OCI-LY7 (cell line): ENCODE measurements at regions not wholly inside any gene's neighbourhood (a gene's known extent, or its start where the extent isn't known, plus 50 kb on each side); places are given as distances from the start of the nearest gene placed in this dataset.

Experiments
- BruUV-seq: library from RNA; stranded (reverse); fragments of 400-500 nt; replicated peaks from 2 replicates; lab custom pipeline; 2021; lab: Mats Ljungman, UMichigan
- CTCF ChIA-PET: fragments of 300-600 bp; sonication (Branson Sonifier 250); formaldehyde crosslinking; loops from one replicate; lab custom pipeline; 2022; ENCODE audit warnings: antibody characterized with exemption; ENCODE audit not compliant: unreplicated experiment; lab: Charles Lee
- POLR2A ChIA-PET: fragments of 300-600 bp; sonication (Branson Sonifier 250); formaldehyde crosslinking; loops from one replicate; lab custom pipeline; 2022; ENCODE audit warnings: antibody characterized with exemption; lab: Charles Lee
- DNase-seq: peaks from one replicate; pipeline ENCODE4 v3.0.0-alpha.2; 2015; ENCODE audit warnings: low spot score
- H2AFZ ChIP-seq: fragments of 200-600 bp; sonication (generic), shearing (Covaris generic); 2 replicates; pipeline ENCODE4 v1.6.1; 2014; ENCODE audit warnings: mild to moderate bottlenecking, antibody characterized with exemption, low read length, moderate library complexity
- H3K27ac ChIP-seq: fragments of 200-600 bp; sonication (generic); 2 replicates; pipeline ENCODE4 v1.5.1; 2014; ENCODE audit warnings: mixed run types, low read depth, mild to moderate bottlenecking, moderate library complexity, low read length, inconsistent platforms; ENCODE audit not compliant: poor library complexity, severe bottlenecking
- H3K36me3 ChIP-seq: fragments of 200-600 bp; sonication (generic); 2 replicates; pipeline ENCODE4 v1.6.1; 2014; ENCODE audit warnings: mild to moderate bottlenecking, antibody characterized with exemption, low read length, moderate library complexity, mixed read lengths; ENCODE audit not compliant: insufficient read depth
- H3K4me1 ChIP-seq: fragments of 200-600 bp; sonication (generic); 2 replicates; pipeline ENCODE4 v1.5.1; 2014; ENCODE audit warnings: mild to moderate bottlenecking, low read length; ENCODE audit not compliant: insufficient read depth, poor library complexity, severe bottlenecking
- H3K4me2 ChIP-seq: fragments of 200-600 bp; sonication (generic); 2 replicates; pipeline ENCODE4 v1.6.1; 2014; ENCODE audit warnings: mild to moderate bottlenecking, low read length
- H3K4me3 ChIP-seq: fragments of 200-600 bp; sonication (generic); 2 replicates; pipeline ENCODE4 v1.5.1; 2014; ENCODE audit warnings: mild to moderate bottlenecking, low read depth, low read length; ENCODE audit not compliant: poor library complexity, severe bottlenecking
- H3K79me2 ChIP-seq: fragments of 200-600 bp; sonication (generic); 2 replicates; pipeline ENCODE4 v1.6.1; 2016; ENCODE audit warnings: low read depth, mild to moderate bottlenecking, low read length, moderate library complexity, mixed read lengths; ENCODE audit not compliant: insufficient read depth
- H3K9me2 ChIP-seq: fragments of 200-600 bp; sonication (generic); 2 replicates; pipeline ENCODE4 v1.6.1; 2016; ENCODE audit warnings: mild to moderate bottlenecking, low read length, mixed read lengths; ENCODE audit not compliant: insufficient read depth
- H3K9me3 ChIP-seq: fragments of 200-600 bp; sonication (generic); 2 replicates; pipeline ENCODE4 v1.6.1; 2014; ENCODE audit warnings: mild to moderate bottlenecking, mixed run types, low read length, mixed read lengths
- H4K20me1 ChIP-seq: fragments of 200-600 bp; sonication (generic); 2 replicates; pipeline ENCODE4 v1.6.1; 2014; ENCODE audit warnings: mild to moderate bottlenecking, antibody characterized with exemption, low read length, moderate library complexity, mixed read lengths; ENCODE audit not compliant: insufficient read depth
- EZH2phosphoT487 ChIP-seq: fragments of 200-600 bp; sonication (generic); IDR thresholded peaks from 2 replicates; pipeline ENCODE4 v1.6.1; 2018; ENCODE audit warnings: low read depth, borderline replicate concordance, mild to moderate bottlenecking, mixed run types, antibody characterized with exemption, low read length, moderate library complexity, mixed read lengths
- intact Hi-C: fragments of 100-400 bp; cut with micrococcal nuclease; formaldehyde crosslinking; loops from one replicate; pipeline ENCODE4 v1.10.0; 2022; ENCODE audit not compliant: unreplicated experiment
- TF ChIP-seq, protein P1 (sequence below): fragments of 200-600 bp; sonication (generic); conservative IDR thresholded peaks from 2 replicates; pipeline ENCODE4 v1.5.1; 2014; ENCODE audit warnings: mild to moderate bottlenecking, antibody characterized with exemption, low read length, moderate library complexity, mixed read lengths

DNA sequence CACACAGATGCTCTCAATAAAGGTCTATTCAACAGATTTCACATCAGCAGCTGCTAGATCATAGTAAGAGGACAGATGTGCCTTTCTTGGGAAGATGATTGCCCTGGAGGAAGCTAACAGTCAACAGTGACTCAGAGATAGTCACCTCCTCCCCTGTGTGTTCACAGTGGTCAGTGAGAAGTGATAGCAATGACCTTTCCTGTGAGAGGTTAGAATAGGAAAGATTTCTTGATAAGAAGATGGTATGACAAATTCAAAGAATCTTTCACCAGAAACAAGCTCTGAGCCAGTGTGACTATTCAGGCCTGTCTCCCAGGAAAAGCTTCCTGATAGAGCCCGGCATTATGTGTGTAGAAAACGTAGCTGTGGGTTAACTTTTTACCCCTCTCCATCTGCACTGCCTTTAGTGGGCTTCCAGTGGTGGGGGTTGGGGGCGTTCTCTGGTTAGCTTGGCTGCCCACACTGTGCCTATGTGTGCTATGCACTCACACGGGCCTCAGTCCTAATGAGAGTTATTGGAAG is 66.4 kb upstream of the ARHGAP5 start:
- BruUV-seq, result no TSS peak
- POLR2A ChIA-PET, result no interaction called here
- intact Hi-C loops, result no loop called here

DNA sequence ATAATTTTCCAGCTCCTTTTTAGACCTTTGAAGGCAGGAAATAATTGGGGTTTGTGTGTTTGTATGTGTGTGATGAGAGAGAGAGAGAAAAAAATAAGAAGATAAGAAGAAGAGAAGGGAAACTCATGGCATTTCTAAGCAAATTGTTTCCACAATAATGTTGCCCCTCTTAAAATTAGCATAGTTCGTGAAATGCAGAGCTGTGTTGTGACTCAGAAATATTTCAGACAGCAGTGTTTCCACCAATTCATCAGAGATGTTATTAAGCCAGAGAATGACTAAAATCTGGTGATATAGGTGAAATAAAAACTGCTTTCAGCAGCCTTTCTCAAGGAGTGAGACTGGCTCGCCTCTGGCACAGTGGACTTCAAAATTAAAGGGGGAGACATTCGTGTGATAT is 65.9 kb upstream of the ARHGAP5 start:
- Histone ChIP-seq H3K4me3 (no peak overlapping the region), H3K36me3 (no peaks in the 10 kb centered on the region), H3K9me2 (no peaks in the 10 kb centered on the region), H3K4me2 (no peak overlapping the region), H2AFZ (no peak overlapping the region), H3K4me1 (no peaks in the 10 kb centered on the region), H3K9me3 (no peaks in the 10 kb centered on the region), H3K79me2 (no peaks in the 10 kb centered on the region), H4K20me1 (no peaks in the 10 kb centered on the region), H3K27ac (no peak overlapping the region)
- intact Hi-C loops, result no loop called here
- no TSS peak for BruUV-seq
- ChIA-PET CTCF (interaction anchor here (0.6 kb wide), 1 partner anchor 8 kb away, joined by 3 read pairs; no protein-coding TSS in a partner anchor), POLR2A (interaction anchor here (0.5 kb wide), 1 partner anchor 98 kb away, joined by 3 read pairs; no protein-coding TSS in a partner anchor)
- no peak for DNase-seq
- no peak for TF ChIP-seq EZH2phosphoT487

More for the DNA sequence above, 66.4 kb upstream of the ARHGAP5 start:
- Histone ChIP-seq H3K4me1 (no peaks in the 10 kb centered on the region), H2AFZ (no peak overlapping the region), H3K9me2 (no peaks in the 10 kb centered on the region), H3K4me2 (no peak overlapping the region), H3K27ac (no peak overlapping the region), H3K79me2 (no peaks in the 10 kb centered on the region), H3K36me3 (no peaks in the 10 kb centered on the region), H3K4me3 (no peak overlapping the region), H4K20me1 (no peaks in the 10 kb centered on the region), H3K9me3 (no peaks in the 10 kb centered on the region)
- CTCF ChIA-PET, result interaction anchor here (0.6 kb wide), 1 partner anchor 9 kb away, joined by 3 read pairs; no protein-coding TSS in a partner anchor
- TF ChIP-seq, protein P1, sequence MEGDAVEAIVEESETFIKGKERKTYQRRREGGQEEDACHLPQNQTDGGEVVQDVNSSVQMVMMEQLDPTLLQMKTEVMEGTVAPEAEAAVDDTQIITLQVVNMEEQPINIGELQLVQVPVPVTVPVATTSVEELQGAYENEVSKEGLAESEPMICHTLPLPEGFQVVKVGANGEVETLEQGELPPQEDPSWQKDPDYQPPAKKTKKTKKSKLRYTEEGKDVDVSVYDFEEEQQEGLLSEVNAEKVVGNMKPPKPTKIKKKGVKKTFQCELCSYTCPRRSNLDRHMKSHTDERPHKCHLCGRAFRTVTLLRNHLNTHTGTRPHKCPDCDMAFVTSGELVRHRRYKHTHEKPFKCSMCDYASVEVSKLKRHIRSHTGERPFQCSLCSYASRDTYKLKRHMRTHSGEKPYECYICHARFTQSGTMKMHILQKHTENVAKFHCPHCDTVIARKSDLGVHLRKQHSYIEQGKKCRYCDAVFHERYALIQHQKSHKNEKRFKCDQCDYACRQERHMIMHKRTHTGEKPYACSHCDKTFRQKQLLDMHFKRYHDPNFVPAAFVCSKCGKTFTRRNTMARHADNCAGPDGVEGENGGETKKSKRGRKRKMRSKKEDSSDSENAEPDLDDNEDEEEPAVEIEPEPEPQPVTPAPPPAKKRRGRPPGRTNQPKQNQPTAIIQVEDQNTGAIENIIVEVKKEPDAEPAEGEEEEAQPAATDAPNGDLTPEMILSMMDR, result no peak
- no peak for TF ChIP-seq EZH2phosphoT487
- no peak for DNase-seq

DNA sequence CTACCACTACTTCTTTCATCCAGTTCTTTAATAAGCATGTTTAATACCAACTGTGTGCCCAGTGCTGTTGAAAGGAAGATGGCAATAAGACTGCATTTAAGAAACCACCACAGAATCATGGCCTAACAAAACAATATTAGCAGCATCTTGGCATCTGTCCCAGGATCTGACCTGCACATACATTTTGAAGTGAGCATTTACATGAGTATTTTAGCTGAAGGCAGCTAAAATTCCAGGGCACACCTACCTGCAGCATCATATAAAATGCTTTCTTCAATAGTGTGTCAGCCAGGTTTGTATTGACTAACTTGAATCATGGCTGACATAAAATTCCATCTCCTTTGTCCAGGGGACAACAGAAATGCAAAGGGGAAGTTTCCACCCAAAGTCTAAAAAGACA is 65.0 kb upstream of the ARHGAP5 start:
- ChIA-PET POLR2A (interaction anchor here (0.6 kb wide), 1 partner anchor 15 kb away, joined by 5 read pairs; no protein-coding TSS in a partner anchor), CTCF (no interaction called here)
- no peaks in the 10 kb centered on the region for H4K20me1 ChIP-seq

More for the DNA sequence above, 65.0 kb upstream of the ARHGAP5 start:
- Histone ChIP-seq H3K27ac (no peak overlapping the region), H3K4me2 (no peak overlapping the region), H2AFZ (no peak overlapping the region), H3K9me3 (no peaks in the 10 kb centered on the region), H3K36me3 (no peaks in the 10 kb centered on the region), H3K4me1 (no peaks in the 10 kb centered on the region), H3K79me2 (no peaks in the 10 kb centered on the region), H3K9me2 (no peaks in the 10 kb centered on the region), H3K4me3 (no peak overlapping the region)
- TF ChIP-seq EZH2phosphoT487, result no peak
- no peak for DNase-seq
- BruUV-seq, result no TSS peak
- intact Hi-C loops, result no loop called here
